ENCODE measurements at regions not wholly inside any gene's neighbourhood (a gene's known extent, or its start where the extent isn't known, plus 50 kb on each side); places are given as distances from the start of the nearest gene placed in this dataset.

- RAD21 ChIA-PET (ENCODE audit: unreplicated experiment), result no interaction called here
- Histone ChIP-seq H4K20me1 (ENCODE audit: control insufficient read depth, insufficient read depth) (no peaks in the 10 kb centered on the region), H3K79me2 (ENCODE audit: control insufficient read depth, insufficient read depth, low read length) (no peaks in the 10 kb centered on the region), H3K4me2 (ENCODE audit: control insufficient read depth, insufficient read depth) (no peak overlapping the region), H3K9me3 (replicated peaks; ENCODE audit: control insufficient read depth, insufficient read depth, low read length) (no peaks in the 10 kb centered on the region), H3K9ac (ENCODE audit: control insufficient read depth, insufficient read depth, low read length) (no peak overlapping the region), H3K27me3 (replicated peaks in 1 of 2; ENCODE audit: control insufficient read depth in 2 of 2, insufficient read depth in 2 of 2, low read length in 1 of 2) (no peaks in the 10 kb centered on the region), H3K27ac (ENCODE audit: control insufficient read depth, insufficient read depth) (no peak overlapping the region), H3K4me3 (no peak overlapping the region), H3K36me3 (ENCODE audit: control insufficient read depth in 2 of 2, insufficient read depth in 2 of 2, low read length in 1 of 2) (no peaks in the 10 kb centered on the region), H3K4me1 (ENCODE audit: control insufficient read depth, insufficient read depth, low read length) (no peaks in the 10 kb centered on the region), H2AFZ (ENCODE audit: control insufficient read depth, low read depth, low read length) (no peak overlapping the region)
- intact Hi-C loops (cut with micrococcal nuclease; ENCODE audit: unreplicated experiment), result no loop called here
- CTCF ChIA-PET, result interaction anchor here (0.7 kb wide), 1 partner anchor 42 kb away, joined by 3 read pairs; no protein-coding TSS in a partner anchor
- DNase-seq (ENCODE audit: low read depth, low spot score) (no peak), ATAC-seq (no peak), FAIRE-seq (no peak)
- POLR2A ChIA-PET, result no interaction called here
- no TSS peak for BruUV-seq (replicated peaks)
- in situ Hi-C loops (cut with MboI), result no loop called here
- SMC1A ChIA-PET (ENCODE audit: uncharacterized antibody, unreplicated experiment), result no interaction called here
- WGBS (ENCODE audit: insufficient coverage, insufficient replicate concordance, low lambda C conversion rate, missing lambda C conversion rate), result 0% methylated on average over 2 of the region's 2 CpGs
- TF ChIP-seq CBX5 (IDR thresholded peaks at IDR 0.05; ENCODE audit: low read depth) (no peak), ZBTB11 (CRISPR knock-in tag; IDR thresholded peaks at IDR 0.05) (no peak), NR2C1 (IDR thresholded peaks at IDR 0.05) (no peak), E4F1 (IDR thresholded peaks at IDR 0.05; ENCODE audit: borderline replicate concordance, partially characterized antibody) (no peak), ZBTB33 (IDR thresholded peaks at IDR 0.05) (no peak), NR2C2 (IDR thresholded peaks at IDR 0.05; ENCODE audit: borderline replicate concordance, control insufficient read depth, insufficient read length, low read depth) (no peak), HSF1 (IDR thresholded peaks at IDR 0.05; ENCODE audit: low read depth, low read length) (no peak), TCF12 (IDR thresholded peaks at IDR 0.05; ENCODE audit: low read depth, low read length) (no peak), USF2 (IDR thresholded peaks at IDR 0.05; ENCODE audit: borderline replicate concordance, low read depth, low read length) (no peak), JUND (IDR thresholded peaks at IDR 0.05; ENCODE audit: low read depth, low read length) (no peak), JUNB (IDR thresholded peaks at IDR 0.05) (no peak), ATF3 (IDR thresholded peaks at IDR 0.05; ENCODE audit: borderline replicate concordance, extremely low read depth, low read depth, low read length) (no peak)
Observed at GRCh38 chr15:35663956-35664355, 118.0 kb upstream of the DPH6 start.

Data from GM12878 (cell line).